OCI-LY3 (cell line): ENCODE measurements at regions not wholly inside any gene's neighbourhood (a gene's known extent, or its start where the extent isn't known, plus 50 kb on each side); places are given as distances from the start of the nearest gene placed in this dataset.

ENCODE experiments used
- EZH2phosphoT487 ChIP-seq: fragments of 200-600 bp; shearing (Covaris generic); IDR thresholded peaks from 2 replicates; pipeline ENCODE4 v1.6.1; 2018; ENCODE audit warnings: antibody characterized with exemption, mixed run types, low read depth
- TF ChIP-seq, protein P1 (sequence below): fragments of 200-600, 300-600 bp; sonication (generic); IDR thresholded peaks from 2 replicates; pipeline ENCODE4 v1.5.1; 2014; ENCODE audit warnings: antibody characterized with exemption, low read length, low read depth

GRCh38 chr17:71163121-71163812 lies 957.6 kb upstream of the SOX9 start:
- TF ChIP-seq, protein P1, sequence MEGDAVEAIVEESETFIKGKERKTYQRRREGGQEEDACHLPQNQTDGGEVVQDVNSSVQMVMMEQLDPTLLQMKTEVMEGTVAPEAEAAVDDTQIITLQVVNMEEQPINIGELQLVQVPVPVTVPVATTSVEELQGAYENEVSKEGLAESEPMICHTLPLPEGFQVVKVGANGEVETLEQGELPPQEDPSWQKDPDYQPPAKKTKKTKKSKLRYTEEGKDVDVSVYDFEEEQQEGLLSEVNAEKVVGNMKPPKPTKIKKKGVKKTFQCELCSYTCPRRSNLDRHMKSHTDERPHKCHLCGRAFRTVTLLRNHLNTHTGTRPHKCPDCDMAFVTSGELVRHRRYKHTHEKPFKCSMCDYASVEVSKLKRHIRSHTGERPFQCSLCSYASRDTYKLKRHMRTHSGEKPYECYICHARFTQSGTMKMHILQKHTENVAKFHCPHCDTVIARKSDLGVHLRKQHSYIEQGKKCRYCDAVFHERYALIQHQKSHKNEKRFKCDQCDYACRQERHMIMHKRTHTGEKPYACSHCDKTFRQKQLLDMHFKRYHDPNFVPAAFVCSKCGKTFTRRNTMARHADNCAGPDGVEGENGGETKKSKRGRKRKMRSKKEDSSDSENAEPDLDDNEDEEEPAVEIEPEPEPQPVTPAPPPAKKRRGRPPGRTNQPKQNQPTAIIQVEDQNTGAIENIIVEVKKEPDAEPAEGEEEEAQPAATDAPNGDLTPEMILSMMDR = no peak
- TF ChIP-seq EZH2phosphoT487 = no peak
